H9 (cell line): ENCODE measurements at regions not wholly inside any gene's neighbourhood (a gene's known extent, or its start where the extent isn't known, plus 50 kb on each side); places are given as distances from the start of the nearest gene placed in this dataset.

ENCODE experiments used
- DNase-seq: peaks from one replicate; pipeline ENCODE4 v3.0.0-alpha.2; 2017
- H2AFZ ChIP-seq: one replicate; pipeline ENCODE4 v1.6.1; 2013; ENCODE audit warnings: mild to moderate bottlenecking, low read length, control low read depth, moderate library complexity
- H2AK5ac ChIP-seq: 2 replicates; pipeline ENCODE4 v1.6.1; 2013; ENCODE audit warnings: low read length, control low read depth, mixed read lengths; ENCODE audit not compliant: insufficient read length
- H2BK120ac ChIP-seq: one replicate; pipeline ENCODE4 v1.6.1; 2013; ENCODE audit warnings: low read depth, mild to moderate bottlenecking, low read length, control low read depth, inconsistent platforms; ENCODE audit not compliant: poor library complexity, severe bottlenecking
- H2BK12ac ChIP-seq: 2 replicates; pipeline ENCODE4 v1.6.1; 2013; ENCODE audit warnings: low read length, control low read depth, mixed read lengths, low read depth; ENCODE audit not compliant: insufficient read length
- H2BK15ac ChIP-seq: 2 replicates; pipeline ENCODE4 v1.6.1; 2013; ENCODE audit warnings: low read depth, low read length, control low read depth
- H2BK20ac ChIP-seq: one replicate; pipeline ENCODE4 v1.6.1; 2013; ENCODE audit warnings: low read depth, mild to moderate bottlenecking, low read length, control low read depth, inconsistent platforms; ENCODE audit not compliant: poor library complexity, severe bottlenecking
- H2BK5ac ChIP-seq: 2 replicates; pipeline ENCODE4 v1.6.1; 2013; ENCODE audit warnings: low read length, control low read depth, mixed read lengths; ENCODE audit not compliant: insufficient read length
- H3K14ac ChIP-seq: 2 replicates; pipeline ENCODE4 v1.6.1; 2013; ENCODE audit warnings: low read length, control low read depth; ENCODE audit not compliant: insufficient read depth
- H3K18ac ChIP-seq: 2 replicates; pipeline ENCODE4 v1.6.1; 2013; ENCODE audit warnings: low read depth, mild to moderate bottlenecking, mixed read lengths, low read length, control low read depth; ENCODE audit not compliant: insufficient read length
- H3K23ac ChIP-seq: 2 replicates; pipeline ENCODE4 v1.6.1; 2013; ENCODE audit warnings: low read length, control low read depth, mixed read lengths, low read depth; ENCODE audit not compliant: insufficient read length
- H3K23me2 ChIP-seq: 2 replicates; pipeline ENCODE4 v1.6.1; 2013; ENCODE audit warnings: low read depth, mild to moderate bottlenecking, mixed read lengths, low read length, control low read depth; ENCODE audit not compliant: insufficient read length, poor library complexity, severe bottlenecking
- H3K27ac ChIP-seq: 2 replicates; pipeline ENCODE4 v1.5.1; 2013; ENCODE audit warnings: low read length, control low read depth, mixed read lengths, low read depth; ENCODE audit not compliant: insufficient read length
- H3K27me3 ChIP-seq: 2 replicates; pipeline ENCODE4 v1.6.1; 2013; ENCODE audit warnings: low read length, control low read depth, inconsistent platforms; ENCODE audit not compliant: insufficient read depth
- H3K4ac ChIP-seq: 2 replicates; pipeline ENCODE4 v1.6.1; 2013; ENCODE audit warnings: low read depth, mild to moderate bottlenecking, control low read depth, inconsistent platforms, low read length, moderate library complexity
- H3K4me1 ChIP-seq: 2 replicates; pipeline ENCODE4 v1.6.1; 2013; ENCODE audit warnings: low read length, control low read depth, inconsistent platforms; ENCODE audit not compliant: insufficient read depth
- H3K4me2 ChIP-seq: 2 replicates; pipeline ENCODE4 v1.6.1; 2013; ENCODE audit warnings: low read length, control low read depth, mixed read lengths; ENCODE audit not compliant: insufficient read length, insufficient read depth
- H3K56ac ChIP-seq: 2 replicates; pipeline ENCODE4 v1.6.1; 2013; ENCODE audit warnings: low read depth, mild to moderate bottlenecking, mixed read lengths, low read length, control low read depth; ENCODE audit not compliant: insufficient read length
- H3K79me1 ChIP-seq: 2 replicates; pipeline ENCODE4 v1.6.1; 2013; ENCODE audit warnings: low read depth, mild to moderate bottlenecking, moderate library complexity, low read length, control low read depth, inconsistent platforms; ENCODE audit not compliant: insufficient read depth, poor library complexity, severe bottlenecking
- H3K79me2 ChIP-seq: 2 replicates; pipeline ENCODE4 v1.6.1; 2013; ENCODE audit warnings: low read length, control low read depth, inconsistent platforms; ENCODE audit not compliant: insufficient read depth
- H3K9ac ChIP-seq: 2 replicates; pipeline ENCODE4 v1.6.1; 2013; ENCODE audit warnings: low read length, control low read depth, mixed read lengths; ENCODE audit not compliant: insufficient read length; ENCODE audit errors: extremely low read depth
- H3K9me3 ChIP-seq: one replicate; pipeline ENCODE4 v1.6.1; 2013; ENCODE audit warnings: low read depth, low read length, inconsistent platforms; ENCODE audit not compliant: control insufficient read depth
- H3T11ph ChIP-seq: one replicate; pipeline ENCODE4 v1.6.1; 2013; ENCODE audit warnings: mild to moderate bottlenecking, low read length, control low read depth, inconsistent platforms
- H4K20me1 ChIP-seq: one replicate; pipeline ENCODE4 v1.6.1; 2013; ENCODE audit not compliant: control insufficient read depth, insufficient read length, insufficient read depth
- H4K5ac ChIP-seq: 2 replicates; pipeline ENCODE4 v1.6.1; 2013; ENCODE audit warnings: low read depth, mild to moderate bottlenecking, mixed read lengths, low read length, control low read depth; ENCODE audit not compliant: insufficient read length
- H4K8ac ChIP-seq: replicated peaks from 2 replicates; pipeline ENCODE4 v1.6.1; 2013; ENCODE audit warnings: low read length, control low read depth, mixed read lengths, low read depth; ENCODE audit not compliant: insufficient read length
- H4K91ac ChIP-seq: 2 replicates; pipeline ENCODE4 v1.6.1; 2013; ENCODE audit warnings: low read depth, mild to moderate bottlenecking, moderate library complexity, mixed read lengths, low read length, control low read depth; ENCODE audit not compliant: insufficient read length
- H3K27ac Mint-ChIP-seq, 3 experiments: 2 replicates in 2 of 3; 3 replicates in 1 of 3; pipeline ENCODE4 v1.8.0; 2020 to 2021; ENCODE audit warnings: mixed read lengths in 3 of 3, mild to moderate bottlenecking in 1 of 3, moderate library complexity in 1 of 3
- H3K27me3 Mint-ChIP-seq: 2 replicates; pipeline ENCODE4 v1.8.0; 2021; ENCODE audit warnings: low read depth, mild to moderate bottlenecking, moderate library complexity, mixed read lengths
- H3K36me3 Mint-ChIP-seq, 3 experiments: 2 replicates in 2 of 3; 3 replicates in 1 of 3; pipeline ENCODE4 v1.8.0; 2020 to 2021; ENCODE audit warnings: low read depth in 3 of 3, mixed read lengths in 3 of 3; ENCODE audit not compliant: insufficient read depth in 1 of 3
- H3K4me1 Mint-ChIP-seq, 2 experiments: 2 replicates each; pipeline ENCODE4 v1.8.0; 2020; ENCODE audit warnings: mixed read lengths in 2 of 2
- H3K4me3 Mint-ChIP-seq, 2 experiments: 2 replicates in 1 of 2; 3 replicates in 1 of 2; pipeline ENCODE4 v1.8.0; 2020 to 2021; ENCODE audit warnings: mild to moderate bottlenecking in 2 of 2, mixed read lengths in 2 of 2, moderate library complexity in 1 of 2
- H3K9me3 Mint-ChIP-seq, 2 experiments: 2 replicates in 1 of 2; 3 replicates in 1 of 2; pipeline ENCODE4 v1.8.0; 2020; ENCODE audit warnings: mild to moderate bottlenecking in 2 of 2, mixed read lengths in 2 of 2, moderate library complexity in 1 of 2
- CTCF ChIP-seq: fragments of 200-600 bp; sonication (generic); conservative IDR thresholded peaks from 3 replicates; pipeline ENCODE4 v1.8.0; 2021; ENCODE audit warnings: antibody characterized with exemption, mild to moderate bottlenecking
- WGBS: extraction: QIAGEN DNeasy Blood & Tissue Kit; methylation state at CpG from one replicate; pipeline ENCODE4 v1.1.7; 2013; ENCODE audit warnings: missing lambda C conversion rate, low lambda C conversion rate, mixed read lengths; ENCODE audit not compliant: insufficient read length; ENCODE audit errors: extremely low coverage; 5-methylcytosine and 5-hydroxymethylcytosine counted together

- Histone ChIP-seq H4K5ac (no peak overlapping the region), H3K23me2 (no peaks in the 10 kb centered on the region), H3K56ac (no peak overlapping the region), H3K4ac (no peak overlapping the region), H3T11ph (no peak overlapping the region), H2BK5ac (no peak overlapping the region), H2AK5ac (no peak overlapping the region), H3K4me1 (peaks cover 2% of the 10 kb centered on the region; the same call in 1 of the 2 replicates), H3K79me2 (no peaks in the 10 kb centered on the region), H3K27me3 (no peaks in the 10 kb centered on the region), H2BK15ac (no peak overlapping the region), H3K9me3 (no peaks in the 10 kb centered on the region), H4K20me1 (no peaks in the 10 kb centered on the region), H2BK120ac (no peak overlapping the region), H3K27ac (no peak overlapping the region), H3K79me1 (no peaks in the 10 kb centered on the region), H3K4me2 (no peak overlapping the region), H3K9ac (no peak overlapping the region), H4K91ac (no peak overlapping the region), H2AFZ (no peak overlapping the region), H3K23ac (no peak overlapping the region), H2BK20ac (no peak overlapping the region), H3K14ac (no peak overlapping the region), H2BK12ac (no peak overlapping the region), H3K18ac (no peak overlapping the region), H4K8ac (no peak overlapping the region)
- Mint-ChIP-seq H3K9me3 (no peaks in the 10 kb centered on the region), H3K27ac (peak overlapping the region in 2 of 3 experiments; percentile 9 to 65; a peak in 3 of 7 replicates), H3K4me1 (peaks cover 21 to 23% of the 10 kb centered on the region in 2 experiments), H3K27me3 (no peaks in the 10 kb centered on the region), H3K4me3 (no peak overlapping the region), H3K36me3 (no peaks in the 10 kb centered on the region)
- no peak for TF ChIP-seq CTCF
- no CpG with 5 or more reads among the region's 3 CpGs for WGBS
- no peak for DNase-seq
Observed at GRCh38 chr4:124420166-124420695, 292.3 kb downstream of the ANKRD50 start.
